SW480 (cell line): ENCODE measurements at regions not wholly inside any gene's neighbourhood (a gene's known extent, or its start where the extent isn't known, plus 50 kb on each side); places are given as distances from the start of the nearest gene placed in this dataset.

ENCODE experiments used
- DNase-seq: peaks from one replicate; pipeline ENCODE4 v3.0.0-alpha.2; 2016; ENCODE audit warnings: low spot score

GRCh38 chr5:74916831-74917710 lies 50.9 kb upstream of the FAM169A start:
- peak; percentile 9 for DNase-seq
